HuH-7 (cell line): ENCODE measurements at regions not wholly inside any gene's neighbourhood (a gene's known extent, or its start where the extent isn't known, plus 50 kb on each side); places are given as distances from the start of the nearest gene placed in this dataset.

Experiments
- DNase-seq: peaks from one replicate; pipeline ENCODE4 v3.0.0; 2011; ENCODE audit warnings: low spot score

- DNase-seq = no peak
Observed at GRCh38 chr15:69713726-69714559, 261.3 kb downstream of the RPLP1 start.

- DNase-seq = no peak
Observed at GRCh38 chr15:69715210-69715609, 262.6 kb downstream of the RPLP1 start.

GRCh38 chr15:69718436-69718835, 265.8 kb downstream of the RPLP1 start:
- no peak for DNase-seq

- no peak for DNase-seq
Observed at GRCh38 chr15:69718916-69719315, 266.3 kb downstream of the RPLP1 start.

GRCh38 chr15:69719527-69720240, 267.1 kb downstream of the RPLP1 start:
- DNase-seq = no peak

- no peak for DNase-seq
Observed at GRCh38 chr15:69720536-69720935, 267.9 kb downstream of the RPLP1 start.

- DNase-seq = no peak
Observed at GRCh38 chr15:69722924-69723323, 270.3 kb downstream of the RPLP1 start.

GRCh38 chr15:69723404-69724096, 270.9 kb downstream of the RPLP1 start:
- no peak for DNase-seq

GRCh38 chr15:69724333-69724732, 271.7 kb downstream of the RPLP1 start:
- DNase-seq = no peak

GRCh38 chr15:69725275-69725674, 272.7 kb downstream of the RPLP1 start:
- DNase-seq = no peak

GRCh38 chr15:69725957-69726356, 273.3 kb downstream of the RPLP1 start:
- no peak for DNase-seq

GRCh38 chr15:69727121-69727924, 274.7 kb downstream of the RPLP1 start:
- DNase-seq = no peak

- DNase-seq = peak; percentile 44
Observed at GRCh38 chr15:69729167-69729748, 276.6 kb downstream of the RPLP1 start.

- DNase-seq = no peak
Observed at GRCh38 chr15:69730281-69731080, 277.9 kb downstream of the RPLP1 start.

- DNase-seq = no peak
Observed at GRCh38 chr15:69731081-69731330, 278.4 kb downstream of the RPLP1 start.

- DNase-seq = no peak
Observed at GRCh38 chr15:69731581-69731980, 279.0 kb downstream of the RPLP1 start.

- DNase-seq = no peak
Observed at GRCh38 chr15:69732133-69732532, 279.5 kb downstream of the RPLP1 start.

GRCh38 chr15:69734699-69735098, 282.1 kb downstream of the RPLP1 start:
- DNase-seq = no peak

- no peak for DNase-seq
Observed at GRCh38 chr15:69735121-69735520, 282.5 kb downstream of the RPLP1 start.

GRCh38 chr15:69736161-69736560, 283.5 kb downstream of the RPLP1 start:
- DNase-seq = no peak

- DNase-seq = no peak
Observed at GRCh38 chr15:69737916-69738315, 285.3 kb downstream of the RPLP1 start.
